ENCODE measurements at regions not wholly inside any gene's neighbourhood (a gene's known extent, or its start where the extent isn't known, plus 50 kb on each side); places are given as distances from the start of the nearest gene placed in this dataset.

DNA sequence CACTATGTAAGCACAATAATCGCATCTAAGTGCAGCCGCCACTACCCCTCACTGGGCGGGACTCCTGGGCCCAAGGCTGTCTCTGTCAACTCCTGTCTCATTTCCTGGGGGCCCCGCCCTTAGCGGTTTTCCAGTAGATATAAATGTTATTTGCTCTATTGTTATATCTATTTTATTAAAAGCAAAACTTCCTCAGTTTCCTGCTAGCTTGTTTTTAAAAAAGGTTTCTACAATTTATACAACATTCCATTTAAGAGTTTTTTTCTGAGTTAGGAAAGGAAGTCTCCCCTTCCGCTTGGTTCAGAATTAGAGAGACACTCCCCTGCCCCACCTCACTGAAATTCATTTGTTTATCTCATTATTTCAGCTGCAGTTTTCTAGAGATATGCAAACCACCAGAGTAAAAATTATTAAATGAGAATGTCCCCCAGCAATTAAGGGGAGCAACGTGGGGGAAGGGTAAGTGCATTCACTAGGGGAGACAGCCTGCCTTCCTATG, 82.7 kb downstream of the RAMP3 start:
- TF ChIP-seq, protein P1, sequence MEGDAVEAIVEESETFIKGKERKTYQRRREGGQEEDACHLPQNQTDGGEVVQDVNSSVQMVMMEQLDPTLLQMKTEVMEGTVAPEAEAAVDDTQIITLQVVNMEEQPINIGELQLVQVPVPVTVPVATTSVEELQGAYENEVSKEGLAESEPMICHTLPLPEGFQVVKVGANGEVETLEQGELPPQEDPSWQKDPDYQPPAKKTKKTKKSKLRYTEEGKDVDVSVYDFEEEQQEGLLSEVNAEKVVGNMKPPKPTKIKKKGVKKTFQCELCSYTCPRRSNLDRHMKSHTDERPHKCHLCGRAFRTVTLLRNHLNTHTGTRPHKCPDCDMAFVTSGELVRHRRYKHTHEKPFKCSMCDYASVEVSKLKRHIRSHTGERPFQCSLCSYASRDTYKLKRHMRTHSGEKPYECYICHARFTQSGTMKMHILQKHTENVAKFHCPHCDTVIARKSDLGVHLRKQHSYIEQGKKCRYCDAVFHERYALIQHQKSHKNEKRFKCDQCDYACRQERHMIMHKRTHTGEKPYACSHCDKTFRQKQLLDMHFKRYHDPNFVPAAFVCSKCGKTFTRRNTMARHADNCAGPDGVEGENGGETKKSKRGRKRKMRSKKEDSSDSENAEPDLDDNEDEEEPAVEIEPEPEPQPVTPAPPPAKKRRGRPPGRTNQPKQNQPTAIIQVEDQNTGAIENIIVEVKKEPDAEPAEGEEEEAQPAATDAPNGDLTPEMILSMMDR (conservative IDR thresholded peaks at IDR 0.05 in 1 of 2, IDR thresholded peaks at IDR 0.05 in 1 of 2; ENCODE audit: low read depth in 1 of 2, low read length in 2 of 2): no peak
- no peak for TF ChIP-seq EZH2 (IDR thresholded peaks at IDR 0.05; ENCODE audit: low read length, missing control alignments)

Measured in fibroblast of lung (primary cell).